LoVo (cell line): ENCODE measurements at regions not wholly inside any gene's neighbourhood (a gene's known extent, or its start where the extent isn't known, plus 50 kb on each side); places are given as distances from the start of the nearest gene placed in this dataset.

Experiments
- DNase-seq: peaks from one replicate; pipeline ENCODE4 v3.0.0-alpha.2; 2016; ENCODE audit warnings: low spot score

GRCh38 chr14:76948976-76949375 lies 79.5 kb downstream of the IRF2BPL start:
- no peak for DNase-seq

GRCh38 chr14:76948213-76948947 lies 80.1 kb downstream of the IRF2BPL start:
- no peak for DNase-seq

- no peak for DNase-seq
Measured at GRCh38 chr14:76947838-76948184, 80.7 kb downstream of the IRF2BPL start.

- DNase-seq = no peak
Measured at GRCh38 chr14:76947078-76947837, 81.2 kb downstream of the IRF2BPL start.

- DNase-seq = no peak
Measured at GRCh38 chr14:76946753-76947077, 81.8 kb downstream of the IRF2BPL start.

- DNase-seq = no peak
Measured at GRCh38 chr14:76943072-76943471, 85.4 kb downstream of the IRF2BPL start.

- DNase-seq = no peak
Measured at GRCh38 chr14:76941946-76942805, 86.3 kb downstream of the IRF2BPL start.

GRCh38 chr14:76941544-76941943 lies 87.0 kb downstream of the IRF2BPL start:
- DNase-seq = no peak

- no peak for DNase-seq
Measured at GRCh38 chr14:76940021-76940760, 88.3 kb downstream of the IRF2BPL start.

- no peak for DNase-seq
Measured at GRCh38 chr14:76939015-76939742, 89.3 kb downstream of the IRF2BPL start.

- DNase-seq = no peak
Measured at GRCh38 chr14:76938092-76938500, 90.4 kb downstream of the IRF2BPL start.

- no peak for DNase-seq
Measured at GRCh38 chr14:76937181-76938091, 91.1 kb downstream of the IRF2BPL start.

- DNase-seq = no peak
Measured at GRCh38 chr14:76936483-76936882, 92.0 kb downstream of the IRF2BPL start.

GRCh38 chr14:76933515-76933914 lies 95.0 kb downstream of the IRF2BPL start:
- no peak for DNase-seq

- DNase-seq = no peak
Measured at GRCh38 chr14:76931631-76932402, 96.7 kb downstream of the IRF2BPL start.

GRCh38 chr14:76930549-76930948 lies 98.0 kb downstream of the IRF2BPL start:
- DNase-seq = no peak

GRCh38 chr14:76929927-76930326 lies 98.6 kb downstream of the IRF2BPL start:
- no peak for DNase-seq

- no peak for DNase-seq
Measured at GRCh38 chr14:76927971-76928700, 100.4 kb downstream of the IRF2BPL start.
